ENCODE measurements at regions not wholly inside any gene's neighbourhood (a gene's known extent, or its start where the extent isn't known, plus 50 kb on each side); places are given as distances from the start of the nearest gene placed in this dataset.

DNA sequence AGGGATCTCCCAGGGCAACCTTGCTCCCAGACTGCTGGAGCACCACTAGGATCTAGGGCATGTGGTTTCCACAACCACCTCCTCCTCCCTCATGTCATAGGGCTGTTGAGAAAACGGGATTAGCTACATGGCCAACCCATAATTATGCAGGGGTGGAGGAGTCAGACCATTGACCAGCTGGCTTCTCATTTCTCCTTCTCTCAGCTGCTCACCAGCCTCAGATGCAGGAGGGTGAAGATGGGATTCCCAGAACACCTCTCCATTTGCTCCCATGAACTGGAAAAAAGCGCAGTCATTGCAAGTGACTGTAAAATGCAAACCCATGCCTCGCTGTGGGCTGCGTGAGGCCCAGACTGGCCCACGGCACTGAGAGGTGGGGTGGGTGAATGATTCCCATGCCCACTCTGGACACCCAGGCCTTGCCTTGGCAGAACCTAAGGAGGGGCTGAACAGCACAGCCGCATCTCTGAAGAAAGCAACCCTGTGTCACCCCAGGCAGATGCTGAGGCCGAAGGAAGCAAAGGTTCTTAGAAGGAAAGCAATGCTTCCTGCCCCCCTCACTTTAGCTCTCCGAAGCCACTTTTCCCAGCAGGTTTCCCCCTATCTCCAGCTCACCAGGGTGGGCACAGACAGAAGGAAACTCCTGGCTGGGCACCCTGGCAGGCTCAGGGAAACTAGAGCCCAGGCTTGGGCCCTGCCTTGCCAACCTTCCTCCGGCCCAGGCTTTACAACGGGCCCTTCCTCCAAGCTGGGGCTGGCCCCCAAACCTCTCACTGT lies 69.6 kb upstream of the RTN4 start:
- TF ChIP-seq, protein P1, sequence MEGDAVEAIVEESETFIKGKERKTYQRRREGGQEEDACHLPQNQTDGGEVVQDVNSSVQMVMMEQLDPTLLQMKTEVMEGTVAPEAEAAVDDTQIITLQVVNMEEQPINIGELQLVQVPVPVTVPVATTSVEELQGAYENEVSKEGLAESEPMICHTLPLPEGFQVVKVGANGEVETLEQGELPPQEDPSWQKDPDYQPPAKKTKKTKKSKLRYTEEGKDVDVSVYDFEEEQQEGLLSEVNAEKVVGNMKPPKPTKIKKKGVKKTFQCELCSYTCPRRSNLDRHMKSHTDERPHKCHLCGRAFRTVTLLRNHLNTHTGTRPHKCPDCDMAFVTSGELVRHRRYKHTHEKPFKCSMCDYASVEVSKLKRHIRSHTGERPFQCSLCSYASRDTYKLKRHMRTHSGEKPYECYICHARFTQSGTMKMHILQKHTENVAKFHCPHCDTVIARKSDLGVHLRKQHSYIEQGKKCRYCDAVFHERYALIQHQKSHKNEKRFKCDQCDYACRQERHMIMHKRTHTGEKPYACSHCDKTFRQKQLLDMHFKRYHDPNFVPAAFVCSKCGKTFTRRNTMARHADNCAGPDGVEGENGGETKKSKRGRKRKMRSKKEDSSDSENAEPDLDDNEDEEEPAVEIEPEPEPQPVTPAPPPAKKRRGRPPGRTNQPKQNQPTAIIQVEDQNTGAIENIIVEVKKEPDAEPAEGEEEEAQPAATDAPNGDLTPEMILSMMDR (conservative IDR thresholded peaks at IDR 0.05; ENCODE audit: low read depth, low read length) = no peak
- TF ChIP-seq EZH2phosphoT487 (IDR thresholded peaks at IDR 0.05; ENCODE audit: borderline replicate concordance, low read length) = no peak
